HG03565 (cell line): ENCODE measurements at regions not wholly inside any gene's neighbourhood (a gene's known extent, or its start where the extent isn't known, plus 50 kb on each side); places are given as distances from the start of the nearest gene placed in this dataset.
A peak's percentile ranks its signal among the peaks of the same experiment; 100 is the strongest.

ENCODE experiments used
- ATAC-seq: cut with Tn5 transposase; IDR thresholded peaks from one replicate; pipeline ENCODE4 v1.9.1; 2021; ENCODE audit warnings: mild to moderate bottlenecking, moderate library complexity; ENCODE audit not compliant: unreplicated experiment

- ATAC-seq = no peak
These were observed 556.3 kb upstream of the TBL1XR1 start for GRCh38 chr3:177753451-177754155.

GRCh38 chr3:177754508-177754921 is 557.2 kb upstream of the TBL1XR1 start:
- ATAC-seq = no peak

GRCh38 chr3:177758126-177758525 is 560.8 kb upstream of the TBL1XR1 start:
- ATAC-seq = no peak

- ATAC-seq = no peak
These were observed 563.5 kb upstream of the TBL1XR1 start for GRCh38 chr3:177760803-177761202.

- no peak for ATAC-seq
These were observed 567.2 kb upstream of the TBL1XR1 start for GRCh38 chr3:177764377-177764912.

GRCh38 chr3:177764933-177765332 is 567.7 kb upstream of the TBL1XR1 start:
- ATAC-seq = no peak

GRCh38 chr3:177770383-177771230 is 573.3 kb upstream of the TBL1XR1 start:
- no peak for ATAC-seq

GRCh38 chr3:177771780-177772179 is 574.5 kb upstream of the TBL1XR1 start:
- ATAC-seq = no peak

- no peak for ATAC-seq
These were observed 575.8 kb upstream of the TBL1XR1 start for GRCh38 chr3:177772908-177773557.

GRCh38 chr3:177773717-177774116 is 576.4 kb upstream of the TBL1XR1 start:
- no peak for ATAC-seq

- ATAC-seq = no peak
These were observed 579.4 kb upstream of the TBL1XR1 start for GRCh38 chr3:177776661-177777101.

- peak; percentile 86 for ATAC-seq
These were observed 580.4 kb upstream of the TBL1XR1 start for GRCh38 chr3:177777699-177778098.

GRCh38 chr3:177778633-177779032 is 581.4 kb upstream of the TBL1XR1 start:
- no peak for ATAC-seq

GRCh38 chr3:177781686-177782161 is 584.4 kb upstream of the TBL1XR1 start:
- no peak for ATAC-seq

GRCh38 chr3:177783338-177783737 is 586.1 kb upstream of the TBL1XR1 start:
- ATAC-seq = no peak

GRCh38 chr3:177783767-177784166 is 586.5 kb upstream of the TBL1XR1 start:
- ATAC-seq = no peak

GRCh38 chr3:177787279-177788041 is 590.2 kb upstream of the TBL1XR1 start:
- peak; percentile 88 for ATAC-seq

GRCh38 chr3:177789500-177789899 is 592.2 kb upstream of the TBL1XR1 start:
- ATAC-seq = no peak

- no peak for ATAC-seq
These were observed 595.2 kb upstream of the TBL1XR1 start for GRCh38 chr3:177792311-177793030.

GRCh38 chr3:177793451-177793850 is 596.2 kb upstream of the TBL1XR1 start:
- ATAC-seq = no peak
